OCI-LY7 (cell line): ENCODE measurements at regions not wholly inside any gene's neighbourhood (a gene's known extent, or its start where the extent isn't known, plus 50 kb on each side); places are given as distances from the start of the nearest gene placed in this dataset.

ENCODE experiments used
- CTCF ChIP-seq: fragments of 200-600 bp; sonication (generic); conservative IDR thresholded peaks from 2 replicates; pipeline ENCODE4 v1.5.1; 2014; ENCODE audit warnings: mild to moderate bottlenecking, antibody characterized with exemption, low read length, moderate library complexity, mixed read lengths
- EZH2phosphoT487 ChIP-seq: fragments of 200-600 bp; sonication (generic); IDR thresholded peaks from 2 replicates; pipeline ENCODE4 v1.6.1; 2018; ENCODE audit warnings: low read depth, borderline replicate concordance, mild to moderate bottlenecking, mixed run types, antibody characterized with exemption, low read length, moderate library complexity, mixed read lengths

- TF ChIP-seq CTCF (no peak), EZH2phosphoT487 (no peak)
These were observed 139.1 kb upstream of the ADRA1B start for GRCh38 chr5:159777049-159777660.
